ENCODE measurements at regions not wholly inside any gene's neighbourhood (a gene's known extent, or its start where the extent isn't known, plus 50 kb on each side); places are given as distances from the start of the nearest gene placed in this dataset.

- TF ChIP-seq TAF1 (IDR thresholded peaks at IDR 0.05; ENCODE audit: borderline replicate concordance, low read depth, low read length): no peak
- no peak for TF ChIP-seq POLR2A (IDR thresholded peaks at IDR 0.05; ENCODE audit: low read depth, low read length)
- no peak for TF ChIP-seq POLR2AphosphoS5 (IDR thresholded peaks at IDR 0.05; ENCODE audit: low read depth, low read length)
Measured at GRCh38 chr9:38162332-38163211, 93.5 kb upstream of the SHB start.
